ENCODE measurements at regions not wholly inside any gene's neighbourhood (a gene's known extent, or its start where the extent isn't known, plus 50 kb on each side); places are given as distances from the start of the nearest gene placed in this dataset.

GRCh38 chrX:120021927-120022326 lies 55.6 kb downstream of the RHOXF2B start:
- H3K4me3 ChIP-seq (ENCODE audit: low read length) = no peak overlapping the region
- no peak overlapping the region for H3K9ac ChIP-seq (ENCODE audit: low read length)
- no peak overlapping the region for H3K27ac ChIP-seq (ENCODE audit: low read depth, low read length)
- no peaks in the 10 kb centered on the region for H3K36me3 ChIP-seq (ENCODE audit: control insufficient read depth, insufficient read depth, low read length)
- peaks cover 7% of the 10 kb centered on the region for H3K27me3 ChIP-seq (ENCODE audit: control insufficient read depth, insufficient read depth, low read length)
- no peaks in the 10 kb centered on the region for H3K4me1 ChIP-seq (ENCODE audit: control insufficient read depth, insufficient read depth, low read length)

- H3K4me1 ChIP-seq (ENCODE audit: control insufficient read depth, insufficient read depth, low read length) = no peaks in the 10 kb centered on the region
- no peak overlapping the region for H3K27ac ChIP-seq (ENCODE audit: low read depth, low read length)
- no peaks in the 10 kb centered on the region for H3K36me3 ChIP-seq (ENCODE audit: control insufficient read depth, insufficient read depth, low read length)
- no peak overlapping the region for H3K9ac ChIP-seq (ENCODE audit: low read length)
- no peak overlapping the region for H3K4me3 ChIP-seq (ENCODE audit: low read length)
- H3K27me3 ChIP-seq (ENCODE audit: control insufficient read depth, insufficient read depth, low read length) = peaks cover 12% of the 10 kb centered on the region
These were observed 57.2 kb downstream of the RHOXF2B start for GRCh38 chrX:120020305-120020704.

GRCh38 chrX:120016068-120016441 lies 61.4 kb downstream of the RHOXF2B start:
- no peak overlapping the region for H3K27ac ChIP-seq (ENCODE audit: low read depth, low read length)
- no peaks in the 10 kb centered on the region for H3K36me3 ChIP-seq (ENCODE audit: control insufficient read depth, insufficient read depth, low read length)
- no peak overlapping the region for H3K4me3 ChIP-seq (ENCODE audit: low read length)
- no peaks in the 10 kb centered on the region for H3K4me1 ChIP-seq (ENCODE audit: control insufficient read depth, insufficient read depth, low read length)
- H3K9ac ChIP-seq (ENCODE audit: low read length) = no peak overlapping the region
- H3K27me3 ChIP-seq (ENCODE audit: control insufficient read depth, insufficient read depth, low read length) = peaks cover 16% of the 10 kb centered on the region

- Histone ChIP-seq H3K36me3 (ENCODE audit: control insufficient read depth, insufficient read depth, low read length) (no peaks in the 10 kb centered on the region), H3K4me3 (ENCODE audit: low read length) (peak overlapping the region; percentile 24), H3K27ac (ENCODE audit: low read depth, low read length) (no peak overlapping the region), H3K9ac (ENCODE audit: low read length) (no peak overlapping the region), H3K4me1 (ENCODE audit: control insufficient read depth, insufficient read depth, low read length) (no peaks in the 10 kb centered on the region), H3K27me3 (ENCODE audit: control insufficient read depth, insufficient read depth, low read length) (peaks cover 16% of the 10 kb centered on the region)
These were observed 62.1 kb downstream of the RHOXF2B start for GRCh38 chrX:120015145-120016067.

- Histone ChIP-seq H3K27ac (ENCODE audit: low read depth, low read length) (no peak overlapping the region), H3K9ac (ENCODE audit: low read length) (no peak overlapping the region), H3K27me3 (ENCODE audit: control insufficient read depth, insufficient read depth, low read length) (peaks cover 16% of the 10 kb centered on the region), H3K4me1 (ENCODE audit: control insufficient read depth, insufficient read depth, low read length) (no peaks in the 10 kb centered on the region), H3K4me3 (ENCODE audit: low read length) (peak overlapping the region; percentile 22), H3K36me3 (ENCODE audit: control insufficient read depth, insufficient read depth, low read length) (no peaks in the 10 kb centered on the region)
These were observed 62.9 kb downstream of the RHOXF2B start for GRCh38 chrX:120014354-120015130.

GRCh38 chrX:120001787-120002186 lies 58.2 kb upstream of the NKAP start:
- no peak overlapping the region for H3K27ac ChIP-seq (ENCODE audit: low read depth, low read length)
- H3K27me3 ChIP-seq (ENCODE audit: control insufficient read depth, insufficient read depth, low read length) = peaks cover 20% of the 10 kb centered on the region

GRCh38 chrX:120000490-120001246 lies 57.1 kb upstream of the NKAP start:
- Histone ChIP-seq H3K4me1 (ENCODE audit: control insufficient read depth, insufficient read depth, low read length) (no peaks in the 10 kb centered on the region), H3K27me3 (ENCODE audit: control insufficient read depth, insufficient read depth, low read length) (peaks cover 20% of the 10 kb centered on the region), H3K36me3 (ENCODE audit: control insufficient read depth, insufficient read depth, low read length) (no peaks in the 10 kb centered on the region), H3K9ac (ENCODE audit: low read length) (no peak overlapping the region), H3K27ac (ENCODE audit: low read depth, low read length) (no peak overlapping the region), H3K4me3 (ENCODE audit: low read length) (peak overlapping the region; percentile 4)

More at GRCh38 chrX:120001787-120002186, 58.2 kb upstream of the NKAP start:
- Histone ChIP-seq H3K4me1 (ENCODE audit: control insufficient read depth, insufficient read depth, low read length) (no peaks in the 10 kb centered on the region), H3K36me3 (ENCODE audit: control insufficient read depth, insufficient read depth, low read length) (no peaks in the 10 kb centered on the region), H3K4me3 (ENCODE audit: low read length) (no peak overlapping the region), H3K9ac (ENCODE audit: low read length) (no peak overlapping the region)

- Histone ChIP-seq H3K36me3 (ENCODE audit: control insufficient read depth, insufficient read depth, low read length) (no peaks in the 10 kb centered on the region), H3K27me3 (ENCODE audit: control insufficient read depth, insufficient read depth, low read length) (peaks cover 20% of the 10 kb centered on the region), H3K4me1 (ENCODE audit: control insufficient read depth, insufficient read depth, low read length) (no peaks in the 10 kb centered on the region), H3K9ac (ENCODE audit: low read length) (no peak overlapping the region), H3K4me3 (ENCODE audit: low read length) (no peak overlapping the region), H3K27ac (ENCODE audit: low read depth, low read length) (no peak overlapping the region)
These were observed 55.6 kb upstream of the NKAP start for GRCh38 chrX:119999087-119999634.

GRCh38 chrX:119997570-119997969 lies 54.0 kb upstream of the NKAP start:
- Histone ChIP-seq H3K4me1 (ENCODE audit: control insufficient read depth, insufficient read depth, low read length) (no peaks in the 10 kb centered on the region), H3K4me3 (ENCODE audit: low read length) (no peak overlapping the region), H3K36me3 (ENCODE audit: control insufficient read depth, insufficient read depth, low read length) (no peaks in the 10 kb centered on the region), H3K9ac (ENCODE audit: low read length) (no peak overlapping the region), H3K27ac (ENCODE audit: low read depth, low read length) (no peak overlapping the region), H3K27me3 (ENCODE audit: control insufficient read depth, insufficient read depth, low read length) (peaks cover 20% of the 10 kb centered on the region)

- H3K27me3 ChIP-seq (ENCODE audit: control insufficient read depth, insufficient read depth, low read length) = peaks cover 21% of the 10 kb centered on the region
These were observed 53.3 kb upstream of the NKAP start for GRCh38 chrX:119996600-119997524.

GRCh38 chrX:119996069-119996468 lies 52.5 kb upstream of the NKAP start:
- Histone ChIP-seq H3K27me3 (ENCODE audit: control insufficient read depth, insufficient read depth, low read length) (peaks cover 25% of the 10 kb centered on the region), H3K36me3 (ENCODE audit: control insufficient read depth, insufficient read depth, low read length) (no peaks in the 10 kb centered on the region), H3K27ac (ENCODE audit: low read depth, low read length) (no peak overlapping the region), H3K9ac (ENCODE audit: low read length) (no peak overlapping the region), H3K4me1 (ENCODE audit: control insufficient read depth, insufficient read depth, low read length) (no peaks in the 10 kb centered on the region), H3K4me3 (ENCODE audit: low read length) (no peak overlapping the region)

More at GRCh38 chrX:119996600-119997524, 53.3 kb upstream of the NKAP start:
- Histone ChIP-seq H3K9ac (ENCODE audit: low read length) (no peak overlapping the region), H3K36me3 (ENCODE audit: control insufficient read depth, insufficient read depth, low read length) (no peaks in the 10 kb centered on the region), H3K4me1 (ENCODE audit: control insufficient read depth, insufficient read depth, low read length) (no peaks in the 10 kb centered on the region), H3K27ac (ENCODE audit: low read depth, low read length) (no peak overlapping the region), H3K4me3 (ENCODE audit: low read length) (no peak overlapping the region)

Data from rectal smooth muscle tissue (tissue), 1 donor.